ENCODE measurements at regions not wholly inside any gene's neighbourhood (a gene's known extent, or its start where the extent isn't known, plus 50 kb on each side); places are given as distances from the start of the nearest gene placed in this dataset.

GRCh38 chr21:16258844-16259611 is 529.2 kb downstream of the USP25 start:
- ChIA-PET CTCF (no interaction called here), POLR2A (no interaction called here)
- intact Hi-C loops (cut with micrococcal nuclease; ENCODE audit: unreplicated experiment) = loop anchor here (10.0 kb wide), 1 partner anchor 56 kb away; no protein-coding TSS in a partner anchor
- TF ChIP-seq, protein P1, sequence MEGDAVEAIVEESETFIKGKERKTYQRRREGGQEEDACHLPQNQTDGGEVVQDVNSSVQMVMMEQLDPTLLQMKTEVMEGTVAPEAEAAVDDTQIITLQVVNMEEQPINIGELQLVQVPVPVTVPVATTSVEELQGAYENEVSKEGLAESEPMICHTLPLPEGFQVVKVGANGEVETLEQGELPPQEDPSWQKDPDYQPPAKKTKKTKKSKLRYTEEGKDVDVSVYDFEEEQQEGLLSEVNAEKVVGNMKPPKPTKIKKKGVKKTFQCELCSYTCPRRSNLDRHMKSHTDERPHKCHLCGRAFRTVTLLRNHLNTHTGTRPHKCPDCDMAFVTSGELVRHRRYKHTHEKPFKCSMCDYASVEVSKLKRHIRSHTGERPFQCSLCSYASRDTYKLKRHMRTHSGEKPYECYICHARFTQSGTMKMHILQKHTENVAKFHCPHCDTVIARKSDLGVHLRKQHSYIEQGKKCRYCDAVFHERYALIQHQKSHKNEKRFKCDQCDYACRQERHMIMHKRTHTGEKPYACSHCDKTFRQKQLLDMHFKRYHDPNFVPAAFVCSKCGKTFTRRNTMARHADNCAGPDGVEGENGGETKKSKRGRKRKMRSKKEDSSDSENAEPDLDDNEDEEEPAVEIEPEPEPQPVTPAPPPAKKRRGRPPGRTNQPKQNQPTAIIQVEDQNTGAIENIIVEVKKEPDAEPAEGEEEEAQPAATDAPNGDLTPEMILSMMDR (IDR thresholded peaks at IDR 0.05; ENCODE audit: insufficient read depth in 1 of 2, low read depth in 1 of 2, low read length in 1 of 2, severe bottlenecking in 1 of 2, unreplicated experiment in 1 of 2) = no peak
- Mint-ChIP-seq H3K27me3 (ENCODE audit: insufficient read depth, unreplicated experiment) (no peaks in the 10 kb centered on the region), H3K9me3 (ENCODE audit: unreplicated experiment) (no peaks in the 10 kb centered on the region), H3K27ac (ENCODE audit: unreplicated experiment) (no peak overlapping the region), H3K4me3 (ENCODE audit: unreplicated experiment) (no peak overlapping the region), H3K36me3 (ENCODE audit: insufficient read depth, unreplicated experiment) (no peaks in the 10 kb centered on the region), H3K4me1 (ENCODE audit: low read depth, unreplicated experiment) (no peaks in the 10 kb centered on the region)
- no peak overlapping the region for H3K4me3 ChIP-seq (ENCODE audit: low read depth, low read length)
- H3K9me3 ChIP-seq = no peaks in the 10 kb centered on the region
- H3K4me1 ChIP-seq = no peaks in the 10 kb centered on the region
- H3K36me3 ChIP-seq (ENCODE audit: control insufficient read depth, insufficient read depth, low read length) = no peaks in the 10 kb centered on the region
- no peaks in the 10 kb centered on the region for H3K27me3 ChIP-seq (replicated peaks; ENCODE audit: control insufficient read depth, insufficient read depth, low read length)
- DNase-seq = no peak
- no TSS peak for BruUV-seq (replicated peaks)

DNA sequence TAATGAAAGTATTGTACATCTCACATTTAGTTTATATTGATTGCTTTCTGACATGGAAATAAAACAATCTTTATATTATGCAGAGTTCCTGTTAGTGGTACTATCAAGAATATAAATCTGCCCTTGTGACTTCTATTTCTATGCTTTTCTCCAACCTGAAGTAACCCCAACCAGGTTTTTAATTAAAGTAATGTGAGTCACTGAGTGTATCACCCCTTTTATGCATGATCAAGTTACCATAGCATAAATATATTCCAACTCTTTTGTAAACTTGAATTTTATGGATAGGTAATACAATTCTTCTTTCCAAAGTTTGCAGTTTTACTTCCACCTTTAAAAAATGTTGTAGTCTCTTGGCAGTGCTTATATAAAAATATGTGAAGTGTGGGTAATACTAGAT is 532.3 kb downstream of the USP25 start:
- no peaks in the 10 kb centered on the region for H3K36me3 ChIP-seq (ENCODE audit: control insufficient read depth, insufficient read depth, low read length)
- no peaks in the 10 kb centered on the region for H3K36me3 Mint-ChIP-seq (ENCODE audit: insufficient read depth, unreplicated experiment)
- no TSS peak for BruUV-seq (replicated peaks)

DNA sequence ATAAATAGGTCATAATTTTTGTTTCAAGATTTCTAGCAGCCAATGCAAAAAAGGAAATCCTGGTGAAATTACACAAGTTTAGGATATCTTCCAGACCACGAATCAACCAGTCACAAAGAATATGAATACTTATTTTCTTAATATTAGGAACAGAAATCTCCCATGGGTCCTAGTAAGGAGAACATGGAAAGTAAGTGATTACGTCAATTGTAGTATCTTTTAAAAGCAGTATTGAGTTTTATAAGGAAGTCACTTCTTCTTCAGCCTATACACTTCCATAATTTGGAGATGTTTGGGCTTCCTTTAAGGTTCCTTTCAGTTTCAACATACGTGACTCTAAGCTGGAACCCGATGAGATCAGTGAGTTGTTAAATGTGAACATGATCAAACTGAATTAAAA is 534.5 kb downstream of the USP25 start:
- Mint-ChIP-seq H3K27me3 (ENCODE audit: insufficient read depth, unreplicated experiment) (no peaks in the 10 kb centered on the region), H3K36me3 (ENCODE audit: insufficient read depth, unreplicated experiment) (no peaks in the 10 kb centered on the region), H3K9me3 (ENCODE audit: unreplicated experiment) (no peaks in the 10 kb centered on the region), H3K4me1 (ENCODE audit: low read depth, unreplicated experiment) (no peaks in the 10 kb centered on the region), H3K4me3 (ENCODE audit: unreplicated experiment) (no peak overlapping the region), H3K27ac (ENCODE audit: unreplicated experiment) (no peak overlapping the region)
- POLR2A ChIA-PET = no interaction called here
- Histone ChIP-seq H3K9me3 (no peaks in the 10 kb centered on the region), H3K36me3 (ENCODE audit: control insufficient read depth, insufficient read depth, low read length) (no peaks in the 10 kb centered on the region), H3K4me1 (no peaks in the 10 kb centered on the region), H3K4me3 (ENCODE audit: low read depth, low read length) (no peak overlapping the region), H3K27me3 (replicated peaks; ENCODE audit: control insufficient read depth, insufficient read depth, low read length) (no peaks in the 10 kb centered on the region)
- no TSS peak for BruUV-seq (replicated peaks)
- TF ChIP-seq, protein P1 (IDR thresholded peaks at IDR 0.05; ENCODE audit: insufficient read depth in 1 of 2, low read depth in 1 of 2, low read length in 1 of 2, severe bottlenecking in 1 of 2, unreplicated experiment in 1 of 2) = no peak
- intact Hi-C loops (cut with micrococcal nuclease; ENCODE audit: unreplicated experiment) = no loop called here
- no peak for DNase-seq
- CTCF ChIA-PET = no interaction called here

More for the DNA sequence above, 532.3 kb downstream of the USP25 start:
- Mint-ChIP-seq H3K4me1 (ENCODE audit: low read depth, unreplicated experiment) (no peaks in the 10 kb centered on the region), H3K4me3 (ENCODE audit: unreplicated experiment) (no peak overlapping the region), H3K27ac (ENCODE audit: unreplicated experiment) (no peak overlapping the region), H3K27me3 (ENCODE audit: insufficient read depth, unreplicated experiment) (no peaks in the 10 kb centered on the region), H3K9me3 (ENCODE audit: unreplicated experiment) (no peaks in the 10 kb centered on the region)
- TF ChIP-seq, protein P1 (IDR thresholded peaks at IDR 0.05; ENCODE audit: insufficient read depth in 1 of 2, low read depth in 1 of 2, low read length in 1 of 2, severe bottlenecking in 1 of 2, unreplicated experiment in 1 of 2) = no peak
- POLR2A ChIA-PET = no interaction called here
- H3K9me3 ChIP-seq = no peaks in the 10 kb centered on the region
- DNase-seq = no peak
- intact Hi-C loops (cut with micrococcal nuclease; ENCODE audit: unreplicated experiment) = no loop called here
- H3K4me1 ChIP-seq = no peaks in the 10 kb centered on the region
- no peaks in the 10 kb centered on the region for H3K27me3 ChIP-seq (replicated peaks; ENCODE audit: control insufficient read depth, insufficient read depth, low read length)
- CTCF ChIA-PET = no interaction called here
- no peak overlapping the region for H3K4me3 ChIP-seq (ENCODE audit: low read depth, low read length)
